ENCODE measurements at regions not wholly inside any gene's neighbourhood (a gene's known extent, or its start where the extent isn't known, plus 50 kb on each side); places are given as distances from the start of the nearest gene placed in this dataset.

GRCh38 chr18:22778996-22779395 is 154.1 kb upstream of the RBBP8 start:
- TF ChIP-seq POLR2A (IDR thresholded peaks at IDR 0.05; ENCODE audit: low read length) (no peak), GATA1 (IDR thresholded peaks at IDR 0.05; ENCODE audit: low read depth, low read length) (no peak)

All from erythroblast (primary cell).